Keratinocyte (primary cell): ENCODE measurements at regions not wholly inside any gene's neighbourhood (a gene's known extent, or its start where the extent isn't known, plus 50 kb on each side); places are given as distances from the start of the nearest gene placed in this dataset.
"Not testable (repeated sequence)": the region's sequence is repeated elsewhere in the genome, so short reads cannot be mapped to it uniquely, and the experiment has no call there.

Experiments
- DNase-seq: peaks from one replicate; pipeline ENCODE4 v3.0.0-alpha.2; 2011; ENCODE audit warnings: low read depth, missing footprints, low spot score
- FAIRE-seq: peaks from 2 replicates; lab custom pipeline; 2011; peaks lifted over from hg19 to GRCh38; lab: Jason Lieb, UNC
- H2AFZ ChIP-seq: 2 replicates; pipeline ENCODE4 v1.6.0; 2012; ENCODE audit warnings: low read length, control low read depth, inconsistent platforms; ENCODE audit not compliant: control insufficient read depth
- H3K27ac ChIP-seq: 2 replicates; pipeline ENCODE4 v1.5.1; 2011; ENCODE audit warnings: low read length; ENCODE audit not compliant: control insufficient read depth, insufficient read depth
- H3K27me3 ChIP-seq: 3 replicates; pipeline ENCODE4 v1.6.0; 2011; ENCODE audit warnings: low read length; ENCODE audit not compliant: control insufficient read depth, insufficient read depth; ENCODE audit errors: extremely low read depth
- H3K36me3 ChIP-seq, 2 experiments: 2 replicates in 1 of 2; 3 replicates in 1 of 2; pipeline ENCODE4 v1.5.1; 2011; ENCODE audit warnings: low read length in 2 of 2, mild to moderate bottlenecking in 1 of 2; ENCODE audit not compliant: control insufficient read depth in 2 of 2, insufficient read depth in 2 of 2; ENCODE audit errors: extremely low read depth in 1 of 2
- H3K4me1 ChIP-seq: 3 replicates; pipeline ENCODE4 v1.5.1; 2011; ENCODE audit warnings: low read length; ENCODE audit not compliant: control insufficient read depth, insufficient read depth; ENCODE audit errors: extremely low read depth
- H3K4me2 ChIP-seq: 3 replicates; pipeline ENCODE4 v1.6.0; 2011; ENCODE audit warnings: low read depth, low read length; ENCODE audit not compliant: control insufficient read depth, insufficient read depth; ENCODE audit errors: extremely low read depth
- H3K4me3 ChIP-seq, 3 experiments: fragments of 200-600 bp in 1 of 3; sonication (generic) in 1 of 3; 2 replicates in 2 of 3; 3 replicates in 1 of 3; pipeline ENCODE4 v1.5.1; 2011 to 2016; ENCODE audit warnings: low read length in 3 of 3, mild to moderate bottlenecking in 3 of 3, control low read depth in 2 of 3, inconsistent platforms in 1 of 3, low read depth in 1 of 3, mixed read lengths in 1 of 3, mixed run types in 1 of 3, moderate library complexity in 1 of 3; ENCODE audit not compliant: control insufficient read depth in 2 of 3, insufficient read depth in 2 of 3; ENCODE audit errors: extremely low read depth in 1 of 3
- H3K79me2 ChIP-seq: 2 replicates; pipeline ENCODE4 v1.6.0; 2012; ENCODE audit warnings: low read length; ENCODE audit not compliant: control insufficient read depth, insufficient read depth
- H3K9ac ChIP-seq: 3 replicates; pipeline ENCODE4 v1.6.0; 2011; ENCODE audit warnings: low read length; ENCODE audit not compliant: control insufficient read depth, insufficient read depth; ENCODE audit errors: extremely low read depth
- H3K9me1 ChIP-seq: 3 replicates; pipeline ENCODE4 v1.6.0; 2011; ENCODE audit warnings: low read length; ENCODE audit not compliant: control insufficient read depth, insufficient read depth; ENCODE audit errors: extremely low read depth
- H3K9me3 ChIP-seq: 2 replicates; pipeline ENCODE4 v1.5.1; 2012; ENCODE audit warnings: low read depth, low read length; ENCODE audit not compliant: control insufficient read depth
- H4K20me1 ChIP-seq: 3 replicates; pipeline ENCODE4 v1.6.0; 2011; ENCODE audit warnings: low read length; ENCODE audit not compliant: control insufficient read depth, insufficient read depth; ENCODE audit errors: extremely low read depth
- CTCF ChIP-seq, 3 experiments: IDR thresholded peaks in 1 of 3; conservative IDR thresholded peaks in 1 of 3; optimal IDR thresholded peaks in 1 of 3; 2 replicates in 2 of 3; 3 replicates in 1 of 3; pipeline versions ENCODE3 to v1.5.1; 2011; ENCODE audit warnings: low read length in 3 of 3, mild to moderate bottlenecking in 3 of 3, moderate library complexity in 2 of 3, control low read depth in 1 of 3, inconsistent platforms in 1 of 3; ENCODE audit not compliant: insufficient read depth in 2 of 3; ENCODE audit errors: extremely low read depth in 1 of 3
- EZH2 ChIP-seq: IDR thresholded peaks from one replicate; pipeline ENCODE4 v1.6.1; 2012; ENCODE audit warnings: inconsistent platforms, mild to moderate bottlenecking, low read length, moderate library complexity
- dilution Hi-C: fragments of 300-500 bp; cut with MboI; formaldehyde crosslinking; loops from one replicate; pipeline ENCODE4 v1.7.0; 2020; ENCODE audit warnings: low sequenced_read_pairs; ENCODE audit not compliant: extremely low pct_ligation_motif_present

- FAIRE-seq (no peak), DNase-seq (no peak)
- TF ChIP-seq EZH2, result no peak
- TF ChIP-seq CTCF (optimal IDR thresholded peaks at IDR 0.05 in 1 of 3, IDR thresholded peaks at IDR 0.05 in 1 of 3, conservative IDR thresholded peaks at IDR 0.05 in 1 of 3; ENCODE audit: extremely low read depth in 1 of 3, insufficient read depth in 2 of 3, low read length in 3 of 3), result no peak
- Histone ChIP-seq H3K36me3 (no peaks in the 10 kb centered on the region), H3K4me3 (no peak overlapping the region), H3K27ac (no peak overlapping the region), H3K27me3 (peaks cover 3% of the 10 kb centered on the region), H3K9ac (no peak overlapping the region), H3K79me2 (no peaks in the 10 kb centered on the region), H3K9me1 (no peaks in the 10 kb centered on the region), H3K9me3 (no peaks in the 10 kb centered on the region), H3K4me1 (no peaks in the 10 kb centered on the region), H4K20me1 (no peaks in the 10 kb centered on the region), H3K4me2 (no peak overlapping the region), H2AFZ (no peak overlapping the region)
- dilution Hi-C loops, result no loop called here
Measured at GRCh38 chr10:46218921-46219320, 67.9 kb upstream of the ANTXRL start.

- H3K9ac ChIP-seq, H3K9me1 ChIP-seq, H3K36me3 ChIP-seq, H3K27ac ChIP-seq, H3K9me3 ChIP-seq, DNase-seq, H3K4me1 ChIP-seq, H2AFZ ChIP-seq, H3K27me3 ChIP-seq, H4K20me1 ChIP-seq, H3K79me2 ChIP-seq, H3K4me2 ChIP-seq, H3K4me3 ChIP-seq, dilution Hi-C loops, FAIRE-seq: not testable (repeated sequence)
Measured at GRCh38 chr10:46219431-46219990, 67.3 kb upstream of the ANTXRL start.

- no peak for DNase-seq
- Histone ChIP-seq H3K4me1 (no peaks in the 10 kb centered on the region), H3K9me3 (no peaks in the 10 kb centered on the region), H2AFZ (no peak overlapping the region), H3K79me2 (no peaks in the 10 kb centered on the region), H3K4me2 (no peak overlapping the region), H3K36me3 (no peaks in the 10 kb centered on the region), H3K9me1 (no peaks in the 10 kb centered on the region), H3K4me3 (no peak overlapping the region), H3K27me3 (peaks cover 3% of the 10 kb centered on the region), H4K20me1 (no peaks in the 10 kb centered on the region), H3K27ac (no peak overlapping the region), H3K9ac (no peak overlapping the region)
- TF ChIP-seq CTCF (optimal IDR thresholded peaks at IDR 0.05 in 1 of 3, IDR thresholded peaks at IDR 0.05 in 1 of 3, conservative IDR thresholded peaks at IDR 0.05 in 1 of 3; ENCODE audit: extremely low read depth in 1 of 3, insufficient read depth in 2 of 3, low read length in 3 of 3) (no peak), EZH2 (no peak)
- no peak for FAIRE-seq
- dilution Hi-C loops, result no loop called here
Measured at GRCh38 chr10:46220187-46220586, 66.6 kb upstream of the ANTXRL start.
